NOMO-1 treated with DMSO at 0.1 percent for 48 hours (cell line): ENCODE measurements at regions not wholly inside any gene's neighbourhood (a gene's known extent, or its start where the extent isn't known, plus 50 kb on each side); places are given as distances from the start of the nearest gene placed in this dataset.

Experiments
- DNase-seq: peaks from one replicate; lab custom pipeline; 2025; ENCODE audit not compliant: unreplicated experiment; lab: John Stamatoyannopoulos, UW

DNA sequence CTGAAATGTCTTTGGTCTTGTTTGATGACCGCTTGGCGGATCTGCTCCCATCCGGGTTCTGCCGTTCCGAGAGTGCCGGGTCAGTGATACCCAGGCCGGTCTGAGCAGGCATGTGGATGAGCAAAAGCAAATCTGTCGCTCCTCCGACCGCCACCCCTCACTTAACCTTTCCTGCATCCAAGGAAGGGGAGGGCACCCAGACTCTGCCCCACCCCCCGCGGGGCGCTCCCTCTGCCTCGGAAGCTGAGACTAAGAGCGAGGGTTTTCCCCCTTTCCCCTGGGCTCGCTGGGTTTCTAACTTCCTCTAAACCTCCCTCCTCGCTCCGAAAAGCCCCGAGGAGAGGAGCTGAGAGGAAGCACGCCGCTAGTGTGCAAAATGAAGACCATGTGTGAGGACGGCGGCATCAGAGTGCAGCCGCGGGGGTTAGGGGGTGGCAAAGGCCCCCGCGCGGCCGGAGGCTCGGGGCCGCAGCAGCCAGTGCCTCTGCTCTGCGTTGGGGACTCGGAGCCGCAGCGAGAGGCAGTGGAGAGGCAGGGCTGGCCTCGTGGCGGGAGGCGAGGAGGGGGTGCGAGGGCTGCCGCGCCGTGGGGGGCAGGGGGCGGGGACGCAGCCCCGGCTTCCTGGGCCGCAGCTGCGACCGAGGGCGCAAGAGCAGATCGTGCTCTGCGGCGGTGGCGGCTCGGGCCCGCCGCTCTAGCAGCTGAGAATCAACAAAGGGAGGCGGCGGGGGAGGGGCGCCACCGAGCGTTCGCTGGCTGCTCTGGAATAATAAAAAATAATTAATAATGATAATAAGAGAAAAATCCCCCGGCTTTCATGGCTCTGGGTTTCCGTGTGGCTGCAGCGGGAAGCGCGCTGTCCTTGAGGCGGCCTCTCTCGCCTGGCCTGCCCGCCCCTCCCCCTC is 55.8 kb upstream of the BCOR start:
- peak; percentile 64 for DNase-seq

DNA sequence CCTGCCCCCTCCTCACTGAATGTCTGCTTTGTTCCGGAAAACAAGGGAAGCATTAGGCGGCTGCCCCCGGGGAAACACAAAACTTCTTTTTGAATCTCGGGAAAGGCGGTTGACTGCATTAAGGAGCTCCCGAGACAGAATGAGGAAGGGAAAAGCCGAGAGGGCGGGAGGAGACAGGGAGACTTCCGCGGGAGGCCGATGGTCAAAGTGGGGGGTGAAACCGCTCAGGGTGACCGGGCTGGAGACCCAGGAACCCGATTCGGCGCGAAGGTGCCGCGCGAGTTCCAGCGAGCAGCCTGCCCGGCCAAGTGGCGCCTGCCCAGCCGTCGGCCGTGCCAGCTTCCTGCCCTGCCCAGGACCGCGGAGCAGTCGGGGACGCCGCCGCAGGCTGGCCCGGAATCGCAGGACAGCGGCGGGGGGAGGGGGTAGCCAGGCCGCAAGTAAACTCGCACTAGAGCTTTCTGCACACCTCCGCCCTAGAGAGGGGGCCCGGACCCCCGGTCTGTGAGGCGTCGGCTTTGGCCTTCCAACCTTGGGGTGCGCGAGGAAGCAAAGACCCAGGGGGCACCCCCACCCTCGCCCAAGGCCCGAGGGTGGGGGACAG is 55.1 kb upstream of the BCOR start:
- no peak for DNase-seq

DNA sequence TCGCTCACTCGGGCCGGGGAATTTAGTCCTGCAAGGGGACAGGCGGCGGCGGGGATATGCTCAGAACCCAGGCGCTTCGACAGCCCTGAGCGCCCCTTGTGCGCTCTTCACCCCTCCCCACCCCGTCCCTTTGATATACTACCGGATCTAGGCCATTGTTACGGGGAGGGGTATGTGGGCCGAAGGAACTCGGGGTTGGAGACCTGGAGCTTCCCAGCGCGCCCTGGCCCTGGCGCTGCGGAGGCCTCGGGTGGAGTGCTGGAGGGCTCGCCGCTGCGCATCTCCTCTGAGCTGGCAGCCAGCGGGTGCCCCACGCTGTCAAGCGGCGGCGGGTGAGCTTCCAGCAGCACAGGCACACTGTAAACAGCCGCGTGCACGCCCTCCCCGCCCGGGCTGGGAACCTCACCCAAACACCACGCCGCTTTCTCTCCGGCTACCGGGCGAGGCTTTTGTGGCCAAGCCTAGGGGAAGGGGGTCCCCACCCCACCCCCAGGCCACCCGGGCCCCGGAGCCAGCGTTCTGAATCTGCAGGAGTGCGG is 54.5 kb upstream of the BCOR start:
- DNase-seq: no peak

DNA sequence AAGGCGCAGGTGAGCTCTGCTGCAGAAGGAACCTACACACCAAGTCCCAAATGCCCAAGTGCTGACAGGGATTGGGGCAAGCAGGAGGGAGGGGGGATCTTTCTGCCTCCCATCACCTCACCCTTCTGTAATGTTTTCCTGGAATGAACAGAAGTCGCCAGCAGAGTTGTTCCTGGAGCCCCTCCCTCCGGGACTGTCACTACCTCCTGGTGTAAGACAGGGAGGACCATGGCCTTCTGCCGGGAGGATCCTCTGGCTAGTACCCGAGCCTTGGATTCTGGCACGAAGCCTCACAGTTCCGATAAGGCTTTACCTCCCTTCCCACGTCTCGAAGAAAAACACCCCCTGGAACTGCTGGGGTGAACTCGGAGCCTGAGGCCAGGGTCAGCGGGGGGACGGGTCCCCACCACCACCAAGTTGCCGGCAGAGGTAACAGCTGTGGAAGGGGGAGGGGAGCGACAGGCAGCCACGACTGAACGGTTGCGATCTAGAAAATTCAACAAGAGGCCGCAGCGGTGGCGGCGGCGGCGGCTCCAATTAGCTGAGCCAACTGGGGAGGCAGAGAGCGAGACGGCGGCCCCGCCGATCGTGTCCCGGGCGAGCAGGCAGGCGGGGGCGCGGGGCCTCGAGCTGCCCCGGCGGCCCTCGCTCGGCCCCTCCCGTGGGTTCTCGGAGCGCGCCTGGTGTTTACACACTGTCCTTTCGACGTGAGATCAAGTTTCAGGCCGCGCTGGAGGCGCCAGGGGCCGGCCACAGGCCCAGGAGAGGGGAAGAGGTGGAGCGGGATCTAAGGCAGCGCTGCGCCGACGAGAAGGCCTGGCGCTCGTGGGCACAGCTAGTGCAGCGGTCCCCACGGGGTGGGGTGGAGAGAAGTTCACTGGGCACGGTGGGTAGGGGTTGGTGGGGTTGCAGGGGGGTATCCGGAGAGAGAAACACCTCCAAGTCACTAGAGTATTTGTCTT is 53.7 kb upstream of the BCOR start:
- no peak for DNase-seq

DNA sequence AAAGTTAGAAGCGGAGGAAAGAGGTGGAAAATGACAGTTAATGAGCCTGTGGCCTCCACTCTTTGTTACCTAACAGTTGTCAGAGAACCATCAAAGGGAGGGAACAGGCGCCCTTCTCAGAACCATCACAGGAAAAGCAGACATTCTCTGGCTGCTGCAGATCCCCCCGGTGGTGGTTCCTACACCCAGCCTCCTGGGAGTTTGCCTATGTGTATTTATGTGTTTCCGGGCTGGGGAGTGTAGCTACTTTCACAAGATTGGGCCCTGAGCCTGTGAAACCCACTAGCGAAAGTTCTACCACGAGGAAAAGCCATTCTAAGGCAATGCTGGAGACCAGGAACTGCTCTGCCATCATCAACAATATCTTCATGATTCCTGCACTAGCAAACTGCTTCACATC is 52.7 kb upstream of the BCOR start:
- DNase-seq: no peak

DNA sequence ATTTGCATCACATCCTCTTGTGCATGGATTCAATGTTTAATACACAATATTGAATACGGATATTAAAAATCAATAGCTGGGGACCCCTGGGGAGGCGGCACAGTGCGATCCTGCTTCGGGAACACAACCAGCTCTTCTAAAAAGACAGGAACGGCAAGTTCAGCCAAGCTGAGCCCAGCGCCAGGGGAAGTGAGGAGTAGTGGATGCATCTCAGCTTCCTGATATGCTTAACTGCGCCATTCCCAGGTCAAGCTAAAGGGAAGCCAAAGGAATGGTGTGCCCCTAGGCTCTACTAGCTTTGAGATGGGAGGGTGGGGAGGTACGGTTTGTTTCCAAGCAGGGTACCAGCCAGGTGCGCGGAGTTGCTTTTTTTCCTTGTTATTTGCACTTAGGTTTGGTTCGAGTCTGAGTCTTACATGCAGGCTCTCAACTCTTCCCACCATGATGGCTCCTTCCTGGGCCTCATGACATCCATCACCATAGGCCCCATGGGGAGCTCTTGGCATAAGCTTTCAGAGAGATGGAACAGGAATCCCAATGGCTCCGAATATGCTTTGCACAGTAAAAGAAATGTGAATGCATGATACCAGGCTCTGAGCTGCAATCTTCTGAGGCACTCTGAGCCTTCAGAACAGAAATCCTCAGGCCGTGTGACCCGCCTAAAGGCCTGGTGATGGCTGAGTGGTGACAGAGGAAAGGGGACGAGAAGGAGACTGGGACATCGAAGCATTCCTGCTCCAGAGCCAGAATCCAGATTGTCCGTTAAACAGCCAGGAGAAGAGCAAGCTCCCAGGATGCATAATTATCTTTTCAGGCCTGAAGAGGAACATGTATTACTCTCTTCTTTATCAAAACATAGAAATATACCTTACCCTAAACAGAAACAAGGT is 51.8 kb upstream of the BCOR start:
- DNase-seq: no peak

DNA sequence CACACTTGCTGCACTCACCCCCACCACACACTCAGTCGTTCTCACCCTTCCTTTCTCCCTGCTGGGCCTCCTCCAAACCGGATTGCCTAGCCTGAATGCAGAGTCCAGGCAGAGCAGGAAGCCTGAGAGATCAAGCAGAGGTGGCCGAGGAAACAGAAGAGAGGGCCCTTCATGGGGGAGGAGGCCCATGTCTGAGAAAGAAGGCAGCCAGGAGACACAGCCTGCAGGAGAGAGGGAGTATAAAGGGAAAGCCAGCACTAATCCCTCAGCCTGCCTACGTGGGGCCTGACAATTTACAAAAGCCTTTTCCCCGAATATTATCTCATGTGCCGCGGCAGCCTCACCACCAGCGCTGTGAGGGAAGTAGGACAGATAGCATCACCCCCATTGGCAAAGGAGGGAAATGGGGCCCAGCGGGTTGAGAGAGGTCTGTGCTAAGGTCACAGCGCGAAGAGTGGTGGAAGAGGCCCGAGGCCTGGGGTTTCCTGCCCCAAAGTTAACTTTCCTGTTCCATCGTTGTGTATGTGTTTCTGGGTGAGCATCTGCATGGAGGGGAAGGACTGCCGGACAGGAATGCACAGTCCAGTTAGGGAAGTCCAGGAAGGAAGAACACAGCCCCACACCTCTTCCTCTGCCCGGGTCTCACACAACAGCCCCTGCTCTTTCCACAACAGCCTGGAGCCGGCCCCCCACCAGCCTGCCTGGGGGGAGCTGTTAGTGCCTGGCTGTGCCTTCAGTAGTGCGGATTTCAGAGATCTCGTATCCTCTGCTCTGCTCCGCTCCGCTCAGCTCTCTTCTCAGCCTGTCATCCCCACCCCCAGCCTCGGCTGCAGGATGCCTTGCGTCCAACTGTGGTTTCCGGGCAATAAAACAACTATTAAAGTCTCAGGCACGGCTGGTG is 50.9 kb upstream of the BCOR start:
- peak; percentile 80 for DNase-seq

DNA sequence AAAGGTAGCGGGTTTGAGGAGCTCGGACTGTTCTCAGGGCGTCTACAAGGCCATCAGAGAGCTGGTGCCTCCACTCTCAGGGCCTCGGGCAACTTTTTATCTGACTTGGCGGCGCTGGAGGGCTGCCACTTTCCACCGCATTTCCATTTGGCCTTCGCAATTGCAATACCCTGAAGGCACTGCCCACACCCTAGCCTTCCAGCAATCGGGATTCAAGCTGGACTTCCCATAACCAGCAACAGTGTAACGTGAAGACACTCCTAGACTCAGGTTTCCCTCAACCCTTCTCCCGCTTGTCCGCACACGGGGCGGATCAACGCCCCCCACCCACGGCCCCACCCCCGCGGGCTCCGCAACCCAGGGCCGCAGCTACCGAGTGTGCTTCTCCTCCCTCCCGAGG is 50.2 kb upstream of the BCOR start:
- no peak for DNase-seq
